GM12891 (cell line): ENCODE measurements at regions not wholly inside any gene's neighbourhood (a gene's known extent, or its start where the extent isn't known, plus 50 kb on each side); places are given as distances from the start of the nearest gene placed in this dataset.
"Not testable (repeated sequence)": the region's sequence is repeated elsewhere in the genome, so short reads cannot be mapped to it uniquely, and the experiment has no call there.

Source experiments
- POLR2A ChIP-seq: IDR thresholded peaks from 2 replicates; pipeline ENCODE4 v1.6.1; 2011; ENCODE audit warnings: low read depth, low read length, control low read depth
- POLR2AphosphoS5 ChIP-seq: IDR thresholded peaks from 2 replicates; pipeline ENCODE4 v1.6.1; 2011; ENCODE audit warnings: low read depth, low read length, control low read depth
- POU2F2 ChIP-seq: IDR thresholded peaks from 2 replicates; pipeline ENCODE4 v1.6.1; 2011; ENCODE audit warnings: low read depth, mild to moderate bottlenecking, control low read depth, low read length, moderate library complexity
- TAF1 ChIP-seq: IDR thresholded peaks from 2 replicates; pipeline ENCODE4 v1.6.1; 2011; ENCODE audit warnings: low read depth, low read length, control low read depth

- not testable (repeated sequence) for TF ChIP-seq POLR2A, POLR2AphosphoS5, TAF1, POU2F2
These were observed 50.5 kb upstream of the BDP1 start for GRCh38 chr5:71404936-71405335.
